ENCODE measurements at regions not wholly inside any gene's neighbourhood (a gene's known extent, or its start where the extent isn't known, plus 50 kb on each side); places are given as distances from the start of the nearest gene placed in this dataset.

GRCh38 chr14:85052646-85053045 is 477.3 kb upstream of the FLRT2 start:
- no peak for TF ChIP-seq CTCF (IDR thresholded peaks at IDR 0.05; ENCODE audit: poor library complexity)
- TF ChIP-seq EZH2 (IDR thresholded peaks at IDR 0.05; ENCODE audit: borderline replicate concordance), result no peak
